ENCODE measurements at regions not wholly inside any gene's neighbourhood (a gene's known extent, or its start where the extent isn't known, plus 50 kb on each side); places are given as distances from the start of the nearest gene placed in this dataset.

GRCh38 chr10:10530313-10530712, 487.4 kb upstream of the CELF2 start:
- Histone ChIP-seq H3K4me3 (no peak overlapping the region), H3K36me3 (no peaks in the 10 kb centered on the region), H3K9me3 (replicated peaks) (peaks cover 3% of the 10 kb centered on the region; the same call in 1 of the 2 replicates), H3K27ac (no peak overlapping the region), H3K27me3 (replicated peaks) (no peaks in the 10 kb centered on the region), H3K4me1 (replicated peaks) (no peaks in the 10 kb centered on the region)
- DNase-seq (ENCODE audit: low read depth in 1 of 2, low spot score in 2 of 2): no peak

GRCh38 chr10:10532236-10532635, 485.4 kb upstream of the CELF2 start:
- no peaks in the 10 kb centered on the region for H3K36me3 ChIP-seq
- no peak for DNase-seq (ENCODE audit: low read depth in 1 of 2, low spot score in 2 of 2)
- H3K4me1 ChIP-seq (replicated peaks): no peaks in the 10 kb centered on the region
- H3K27me3 ChIP-seq (replicated peaks): no peaks in the 10 kb centered on the region
- no peak overlapping the region for H3K27ac ChIP-seq
- H3K9me3 ChIP-seq (replicated peaks): no peaks in the 10 kb centered on the region; the same call in 1 of the 2 replicates
- H3K4me3 ChIP-seq: no peak overlapping the region

GRCh38 chr10:10532826-10533225, 484.8 kb upstream of the CELF2 start:
- H3K27ac ChIP-seq: no peak overlapping the region
- H3K9me3 ChIP-seq (replicated peaks): no peaks in the 10 kb centered on the region; the same call in 1 of the 2 replicates
- no peaks in the 10 kb centered on the region for H3K36me3 ChIP-seq
- H3K27me3 ChIP-seq (replicated peaks): no peaks in the 10 kb centered on the region
- H3K4me3 ChIP-seq: no peak overlapping the region
- no peak for DNase-seq (ENCODE audit: low read depth in 1 of 2, low spot score in 2 of 2)
- no peaks in the 10 kb centered on the region for H3K4me1 ChIP-seq (replicated peaks)

GRCh38 chr10:10533437-10533836, 484.2 kb upstream of the CELF2 start:
- H3K4me3 ChIP-seq: no peak overlapping the region
- DNase-seq (ENCODE audit: low read depth in 1 of 2, low spot score in 2 of 2): no peak
- no peaks in the 10 kb centered on the region; the same call in 1 of the 2 replicates for H3K9me3 ChIP-seq (replicated peaks)
- H3K27ac ChIP-seq: no peak overlapping the region
- no peaks in the 10 kb centered on the region for H3K36me3 ChIP-seq
- H3K4me1 ChIP-seq (replicated peaks): no peaks in the 10 kb centered on the region
- H3K27me3 ChIP-seq (replicated peaks): no peaks in the 10 kb centered on the region

- DNase-seq (ENCODE audit: low read depth in 1 of 2, low spot score in 2 of 2): no peak
- no peak overlapping the region for H3K4me3 ChIP-seq
- no peaks in the 10 kb centered on the region for H3K9me3 ChIP-seq (replicated peaks)
- no peaks in the 10 kb centered on the region for H3K36me3 ChIP-seq
- no peaks in the 10 kb centered on the region for H3K27me3 ChIP-seq (replicated peaks)
- H3K27ac ChIP-seq: no peak overlapping the region
- no peaks in the 10 kb centered on the region for H3K4me1 ChIP-seq (replicated peaks)
Observed at GRCh38 chr10:10538326-10538725, 479.3 kb upstream of the CELF2 start.

GRCh38 chr10:10540398-10540797, 477.3 kb upstream of the CELF2 start:
- Histone ChIP-seq H3K27me3 (replicated peaks) (no peaks in the 10 kb centered on the region), H3K9me3 (replicated peaks) (no peaks in the 10 kb centered on the region; the same call in 1 of the 2 replicates), H3K27ac (no peak overlapping the region), H3K4me1 (replicated peaks) (no peaks in the 10 kb centered on the region), H3K4me3 (no peak overlapping the region), H3K36me3 (no peaks in the 10 kb centered on the region)
- no peak for DNase-seq (ENCODE audit: low read depth in 1 of 2, low spot score in 2 of 2)

- Histone ChIP-seq H3K27ac (no peak overlapping the region), H3K4me3 (no peak overlapping the region), H3K4me1 (replicated peaks) (no peaks in the 10 kb centered on the region), H3K9me3 (replicated peaks) (no peaks in the 10 kb centered on the region; the same call in 1 of the 2 replicates), H3K27me3 (replicated peaks) (no peaks in the 10 kb centered on the region), H3K36me3 (no peaks in the 10 kb centered on the region)
- no peak for DNase-seq (ENCODE audit: low read depth in 1 of 2, low spot score in 2 of 2)
Observed at GRCh38 chr10:10542477-10542876, 475.2 kb upstream of the CELF2 start.

GRCh38 chr10:10544890-10545289, 472.8 kb upstream of the CELF2 start:
- no peak for DNase-seq (ENCODE audit: low read depth in 1 of 2, low spot score in 2 of 2)
- Histone ChIP-seq H3K4me1 (replicated peaks) (no peaks in the 10 kb centered on the region), H3K36me3 (no peaks in the 10 kb centered on the region), H3K9me3 (replicated peaks) (no peaks in the 10 kb centered on the region; the same call in 1 of the 2 replicates), H3K27ac (no peak overlapping the region), H3K27me3 (replicated peaks) (no peaks in the 10 kb centered on the region), H3K4me3 (no peak overlapping the region)

- Histone ChIP-seq H3K27me3 (replicated peaks) (no peaks in the 10 kb centered on the region), H3K4me1 (replicated peaks) (no peaks in the 10 kb centered on the region), H3K4me3 (no peak overlapping the region), H3K27ac (no peak overlapping the region), H3K36me3 (no peaks in the 10 kb centered on the region), H3K9me3 (replicated peaks) (peaks cover 3% of the 10 kb centered on the region; the same call in 1 of the 2 replicates)
- no peak for DNase-seq (ENCODE audit: low read depth in 1 of 2, low spot score in 2 of 2)
Observed at GRCh38 chr10:10545771-10546170, 471.9 kb upstream of the CELF2 start.

- no peaks in the 10 kb centered on the region for H3K36me3 ChIP-seq
- H3K4me1 ChIP-seq (replicated peaks): no peaks in the 10 kb centered on the region
- no peak overlapping the region for H3K27ac ChIP-seq
- H3K27me3 ChIP-seq (replicated peaks): no peaks in the 10 kb centered on the region
- no peak overlapping the region for H3K4me3 ChIP-seq
- DNase-seq (ENCODE audit: low read depth in 1 of 2, low spot score in 2 of 2): no peak
- 0 out of 2 replicates have a peak, but pooled peaks cover 3% of the 10 kb centered on the region for H3K9me3 ChIP-seq (replicated peaks)
Observed at GRCh38 chr10:10551596-10552301, 465.9 kb upstream of the CELF2 start.

- Histone ChIP-seq H3K27ac (no peak overlapping the region), H3K27me3 (replicated peaks) (no peaks in the 10 kb centered on the region), H3K4me1 (replicated peaks) (no peaks in the 10 kb centered on the region), H3K4me3 (no peak overlapping the region), H3K36me3 (no peaks in the 10 kb centered on the region), H3K9me3 (replicated peaks) (0 out of 2 replicates have a peak, but pooled peaks cover 3% of the 10 kb centered on the region)
- DNase-seq (ENCODE audit: low read depth in 1 of 2, low spot score in 2 of 2): no peak
Observed at GRCh38 chr10:10552948-10553347, 464.7 kb upstream of the CELF2 start.

GRCh38 chr10:10564081-10564794, 453.4 kb upstream of the CELF2 start:
- Histone ChIP-seq H3K27ac (no peak overlapping the region), H3K27me3 (replicated peaks) (no peaks in the 10 kb centered on the region), H3K36me3 (no peaks in the 10 kb centered on the region), H3K9me3 (replicated peaks) (no peaks in the 10 kb centered on the region), H3K4me3 (no peak overlapping the region), H3K4me1 (replicated peaks) (no peaks in the 10 kb centered on the region)
- no peak for DNase-seq (ENCODE audit: low read depth in 1 of 2, low spot score in 2 of 2)

- H3K36me3 ChIP-seq: no peaks in the 10 kb centered on the region
Observed at GRCh38 chr10:10576937-10577336, 440.7 kb upstream of the CELF2 start.

GRCh38 chr10:10579709-10580108, 438.0 kb upstream of the CELF2 start:
- Histone ChIP-seq H3K27me3 (replicated peaks) (no peaks in the 10 kb centered on the region), H3K4me3 (no peak overlapping the region), H3K4me1 (replicated peaks) (no peaks in the 10 kb centered on the region), H3K9me3 (replicated peaks) (0 out of 2 replicates have a peak, but pooled peaks cover 3% of the 10 kb centered on the region), H3K27ac (no peak overlapping the region), H3K36me3 (no peaks in the 10 kb centered on the region)
- no peak for DNase-seq (ENCODE audit: low read depth in 1 of 2, low spot score in 2 of 2)

More at GRCh38 chr10:10576937-10577336, 440.7 kb upstream of the CELF2 start:
- Histone ChIP-seq H3K4me3 (no peak overlapping the region), H3K4me1 (replicated peaks) (no peaks in the 10 kb centered on the region), H3K27me3 (replicated peaks) (no peaks in the 10 kb centered on the region), H3K9me3 (replicated peaks) (no peaks in the 10 kb centered on the region), H3K27ac (no peak overlapping the region)
- no peak for DNase-seq (ENCODE audit: low read depth in 1 of 2, low spot score in 2 of 2)
